H9 (cell line): ENCODE measurements at regions not wholly inside any gene's neighbourhood (a gene's known extent, or its start where the extent isn't known, plus 50 kb on each side); places are given as distances from the start of the nearest gene placed in this dataset.

Experiments used
- DNase-seq: peaks from one replicate; pipeline ENCODE4 v3.0.0-alpha.2; 2017
- H2AFZ ChIP-seq: one replicate; pipeline ENCODE4 v1.6.1; 2013; ENCODE audit warnings: mild to moderate bottlenecking, low read length, control low read depth, moderate library complexity
- H2AK5ac ChIP-seq: 2 replicates; pipeline ENCODE4 v1.6.1; 2013; ENCODE audit warnings: low read length, control low read depth, mixed read lengths; ENCODE audit not compliant: insufficient read length
- H2BK120ac ChIP-seq: one replicate; pipeline ENCODE4 v1.6.1; 2013; ENCODE audit warnings: low read depth, mild to moderate bottlenecking, low read length, control low read depth, inconsistent platforms; ENCODE audit not compliant: poor library complexity, severe bottlenecking
- H2BK12ac ChIP-seq: 2 replicates; pipeline ENCODE4 v1.6.1; 2013; ENCODE audit warnings: low read length, control low read depth, mixed read lengths, low read depth; ENCODE audit not compliant: insufficient read length
- H2BK15ac ChIP-seq: 2 replicates; pipeline ENCODE4 v1.6.1; 2013; ENCODE audit warnings: low read depth, low read length, control low read depth
- H2BK20ac ChIP-seq: one replicate; pipeline ENCODE4 v1.6.1; 2013; ENCODE audit warnings: low read depth, mild to moderate bottlenecking, low read length, control low read depth, inconsistent platforms; ENCODE audit not compliant: poor library complexity, severe bottlenecking
- H2BK5ac ChIP-seq: 2 replicates; pipeline ENCODE4 v1.6.1; 2013; ENCODE audit warnings: low read length, control low read depth, mixed read lengths; ENCODE audit not compliant: insufficient read length
- H3K14ac ChIP-seq: 2 replicates; pipeline ENCODE4 v1.6.1; 2013; ENCODE audit warnings: low read length, control low read depth; ENCODE audit not compliant: insufficient read depth
- H3K18ac ChIP-seq: 2 replicates; pipeline ENCODE4 v1.6.1; 2013; ENCODE audit warnings: low read depth, mild to moderate bottlenecking, mixed read lengths, low read length, control low read depth; ENCODE audit not compliant: insufficient read length
- H3K23ac ChIP-seq: 2 replicates; pipeline ENCODE4 v1.6.1; 2013; ENCODE audit warnings: low read length, control low read depth, mixed read lengths, low read depth; ENCODE audit not compliant: insufficient read length
- H3K23me2 ChIP-seq: 2 replicates; pipeline ENCODE4 v1.6.1; 2013; ENCODE audit warnings: low read depth, mild to moderate bottlenecking, mixed read lengths, low read length, control low read depth; ENCODE audit not compliant: insufficient read length, poor library complexity, severe bottlenecking
- H3K27ac ChIP-seq: 2 replicates; pipeline ENCODE4 v1.5.1; 2013; ENCODE audit warnings: low read length, control low read depth, mixed read lengths, low read depth; ENCODE audit not compliant: insufficient read length
- H3K27me3 ChIP-seq: 2 replicates; pipeline ENCODE4 v1.6.1; 2013; ENCODE audit warnings: low read length, control low read depth, inconsistent platforms; ENCODE audit not compliant: insufficient read depth
- H3K4ac ChIP-seq: 2 replicates; pipeline ENCODE4 v1.6.1; 2013; ENCODE audit warnings: low read depth, mild to moderate bottlenecking, control low read depth, inconsistent platforms, low read length, moderate library complexity
- H3K4me1 ChIP-seq: 2 replicates; pipeline ENCODE4 v1.6.1; 2013; ENCODE audit warnings: low read length, control low read depth, inconsistent platforms; ENCODE audit not compliant: insufficient read depth
- H3K4me2 ChIP-seq: 2 replicates; pipeline ENCODE4 v1.6.1; 2013; ENCODE audit warnings: low read length, control low read depth, mixed read lengths; ENCODE audit not compliant: insufficient read length, insufficient read depth
- H3K56ac ChIP-seq: 2 replicates; pipeline ENCODE4 v1.6.1; 2013; ENCODE audit warnings: low read depth, mild to moderate bottlenecking, mixed read lengths, low read length, control low read depth; ENCODE audit not compliant: insufficient read length
- H3K79me1 ChIP-seq: 2 replicates; pipeline ENCODE4 v1.6.1; 2013; ENCODE audit warnings: low read depth, mild to moderate bottlenecking, moderate library complexity, low read length, control low read depth, inconsistent platforms; ENCODE audit not compliant: insufficient read depth, poor library complexity, severe bottlenecking
- H3K79me2 ChIP-seq: 2 replicates; pipeline ENCODE4 v1.6.1; 2013; ENCODE audit warnings: low read length, control low read depth, inconsistent platforms; ENCODE audit not compliant: insufficient read depth
- H3K9ac ChIP-seq: 2 replicates; pipeline ENCODE4 v1.6.1; 2013; ENCODE audit warnings: low read length, control low read depth, mixed read lengths; ENCODE audit not compliant: insufficient read length; ENCODE audit errors: extremely low read depth
- H3K9me3 ChIP-seq: one replicate; pipeline ENCODE4 v1.6.1; 2013; ENCODE audit warnings: low read depth, low read length, inconsistent platforms; ENCODE audit not compliant: control insufficient read depth
- H3T11ph ChIP-seq: one replicate; pipeline ENCODE4 v1.6.1; 2013; ENCODE audit warnings: mild to moderate bottlenecking, low read length, control low read depth, inconsistent platforms
- H4K20me1 ChIP-seq: one replicate; pipeline ENCODE4 v1.6.1; 2013; ENCODE audit not compliant: control insufficient read depth, insufficient read length, insufficient read depth
- H4K5ac ChIP-seq: 2 replicates; pipeline ENCODE4 v1.6.1; 2013; ENCODE audit warnings: low read depth, mild to moderate bottlenecking, mixed read lengths, low read length, control low read depth; ENCODE audit not compliant: insufficient read length
- H4K8ac ChIP-seq: replicated peaks from 2 replicates; pipeline ENCODE4 v1.6.1; 2013; ENCODE audit warnings: low read length, control low read depth, mixed read lengths, low read depth; ENCODE audit not compliant: insufficient read length
- H4K91ac ChIP-seq: 2 replicates; pipeline ENCODE4 v1.6.1; 2013; ENCODE audit warnings: low read depth, mild to moderate bottlenecking, moderate library complexity, mixed read lengths, low read length, control low read depth; ENCODE audit not compliant: insufficient read length
- H3K27ac Mint-ChIP-seq, 3 experiments: 2 replicates in 2 of 3; 3 replicates in 1 of 3; pipeline ENCODE4 v1.8.0; 2020 to 2021; ENCODE audit warnings: mixed read lengths in 3 of 3, mild to moderate bottlenecking in 1 of 3, moderate library complexity in 1 of 3
- H3K27me3 Mint-ChIP-seq: 2 replicates; pipeline ENCODE4 v1.8.0; 2021; ENCODE audit warnings: low read depth, mild to moderate bottlenecking, moderate library complexity, mixed read lengths
- H3K36me3 Mint-ChIP-seq, 3 experiments: 2 replicates in 2 of 3; 3 replicates in 1 of 3; pipeline ENCODE4 v1.8.0; 2020 to 2021; ENCODE audit warnings: low read depth in 3 of 3, mixed read lengths in 3 of 3; ENCODE audit not compliant: insufficient read depth in 1 of 3
- H3K4me1 Mint-ChIP-seq, 2 experiments: 2 replicates each; pipeline ENCODE4 v1.8.0; 2020; ENCODE audit warnings: mixed read lengths in 2 of 2
- H3K4me3 Mint-ChIP-seq, 2 experiments: 2 replicates in 1 of 2; 3 replicates in 1 of 2; pipeline ENCODE4 v1.8.0; 2020 to 2021; ENCODE audit warnings: mild to moderate bottlenecking in 2 of 2, mixed read lengths in 2 of 2, moderate library complexity in 1 of 2
- H3K9me3 Mint-ChIP-seq, 2 experiments: 2 replicates in 1 of 2; 3 replicates in 1 of 2; pipeline ENCODE4 v1.8.0; 2020; ENCODE audit warnings: mild to moderate bottlenecking in 2 of 2, mixed read lengths in 2 of 2, moderate library complexity in 1 of 2
- CTCF ChIP-seq: fragments of 200-600 bp; sonication (generic); conservative IDR thresholded peaks from 3 replicates; pipeline ENCODE4 v1.8.0; 2021; ENCODE audit warnings: antibody characterized with exemption, mild to moderate bottlenecking
- WGBS: extraction: QIAGEN DNeasy Blood & Tissue Kit; methylation state at CpG from one replicate; pipeline ENCODE4 v1.1.7; 2013; ENCODE audit warnings: missing lambda C conversion rate, low lambda C conversion rate, mixed read lengths; ENCODE audit not compliant: insufficient read length; ENCODE audit errors: extremely low coverage; 5-methylcytosine and 5-hydroxymethylcytosine counted together

- H3K36me3 Mint-ChIP-seq: peaks cover 1 to 8% (median 3%) of the 10 kb centered on the region in 3 experiments; a peak in 5 of 7 replicates
- no peak overlapping the region for H2BK15ac ChIP-seq
- H2BK12ac ChIP-seq: no peak overlapping the region
- no peak overlapping the region for H2BK20ac ChIP-seq
- H3K4me1 Mint-ChIP-seq: peaks cover 9% of the 10 kb centered on the region in 2 experiments
- no peaks in the 10 kb centered on the region; the same call in 1 of the 2 replicates for H3K27me3 ChIP-seq
- H3K79me2 ChIP-seq: no peaks in the 10 kb centered on the region
- H3K14ac ChIP-seq: no peak overlapping the region
- H3T11ph ChIP-seq: no peak overlapping the region
- H3K9me3 ChIP-seq: no peaks in the 10 kb centered on the region
- no peak overlapping the region for H3K27ac ChIP-seq
- H3K56ac ChIP-seq: no peak overlapping the region
- no peak overlapping the region for H3K4me2 ChIP-seq
- H3K18ac ChIP-seq: no peak overlapping the region
- H2BK5ac ChIP-seq: no peak overlapping the region
- no peaks in the 10 kb centered on the region for H3K4me1 ChIP-seq
- H3K9ac ChIP-seq: no peak overlapping the region
- no peak for TF ChIP-seq CTCF
- no peaks in the 10 kb centered on the region for H4K20me1 ChIP-seq
- no peak overlapping the region for H4K5ac ChIP-seq
- no peak overlapping the region for H3K27ac Mint-ChIP-seq
- no peak overlapping the region for H4K91ac ChIP-seq
- no peak overlapping the region for H2AFZ ChIP-seq
- H3K23ac ChIP-seq: no peak overlapping the region
- H3K79me1 ChIP-seq: no peaks in the 10 kb centered on the region
- peaks cover 7 to 9% of the 10 kb centered on the region in 2 experiments; a peak in 4 of 5 replicates for H3K9me3 Mint-ChIP-seq
- H4K8ac ChIP-seq: no peak overlapping the region
- no peak overlapping the region for H2AK5ac ChIP-seq
- 100% methylated on average over 1 of the region's 4 CpGs for WGBS
- H3K23me2 ChIP-seq: no peaks in the 10 kb centered on the region
- no peak overlapping the region for H3K4me3 Mint-ChIP-seq
- H3K27me3 Mint-ChIP-seq: peaks cover 12% of the 10 kb centered on the region
- H3K4ac ChIP-seq: no peak overlapping the region
- no peak for DNase-seq
- H2BK120ac ChIP-seq: no peak overlapping the region
Measured at GRCh38 chr9:85278769-85279168, 463.0 kb downstream of the AGTPBP1 start.
